Natural killer cell treated with Interleukin-12 subunit alpha and Interleukin-12 subunit beta and Interleukin-15 and Interleukin-18, amount 100 ng/mL, for 72 hours (primary cell): ENCODE measurements at regions not wholly inside any gene's neighbourhood (a gene's known extent, or its start where the extent isn't known, plus 50 kb on each side); places are given as distances from the start of the nearest gene placed in this dataset.
"Not testable (repeated sequence)": the region's sequence is repeated elsewhere in the genome, so short reads cannot be mapped to it uniquely, and the experiment has no call there.

Experiments used
- ATAC-seq, 2 donors: fragments of 150-1000 bp; cut with Tn5 transposase in 1 of 2; sonication (Bioruptor Pico), chemical (Tn5 transposase) in 1 of 2; 2 replicates each; pipeline ENCODE4 v1.10.0; 2021
- DNase-seq: peaks from one replicate; pipeline ENCODE4 v3.0.0; 2022; ENCODE audit warnings: low spot score
- H3K27ac Mint-ChIP-seq, 2 donors: 1 replicate in 1 of 2; 2 replicates in 1 of 2; pipeline ENCODE4 v1.8.0; 2022; ENCODE audit warnings: mixed read lengths in 2 of 2, mild to moderate bottlenecking in 1 of 2, moderate library complexity in 1 of 2
- H3K27me3 Mint-ChIP-seq, 2 donors: 1 replicate in 1 of 2; 2 replicates in 1 of 2; pipeline ENCODE4 v1.8.0; 2022; ENCODE audit warnings: mixed read lengths in 2 of 2
- H3K36me3 Mint-ChIP-seq: one replicate; pipeline ENCODE4 v1.8.0; 2022; ENCODE audit warnings: mixed read lengths
- H3K4me1 Mint-ChIP-seq, 2 donors: 1 replicate in 1 of 2; 2 replicates in 1 of 2; pipeline ENCODE4 v1.8.0; 2022; ENCODE audit warnings: low read depth in 2 of 2, mixed read lengths in 2 of 2, mild to moderate bottlenecking in 1 of 2
- H3K4me3 Mint-ChIP-seq: one replicate; pipeline ENCODE4 v1.8.0; 2022; ENCODE audit warnings: mixed read lengths
- H3K9me3 Mint-ChIP-seq: 2 replicates; pipeline ENCODE4 v1.8.0; 2022; ENCODE audit warnings: mixed read lengths

- H3K27me3 Mint-ChIP-seq, result peaks cover 21 to 33% of the 10 kb centered on the region in 2 donors
- H3K36me3 Mint-ChIP-seq, H3K9me3 Mint-ChIP-seq, DNase-seq, H3K27ac Mint-ChIP-seq, ATAC-seq, H3K4me3 Mint-ChIP-seq, H3K4me1 Mint-ChIP-seq: not testable (repeated sequence)
These were observed 100.6 kb upstream of the NAV2 start for GRCh38 chr11:19612025-19612424.

GRCh38 chr11:19607656-19608360 is 104.8 kb upstream of the NAV2 start:
- H3K27me3 Mint-ChIP-seq, result peaks cover 33 to 63% of the 10 kb centered on the region in 2 donors
- H3K4me3 Mint-ChIP-seq, result no peak overlapping the region
- H3K36me3 Mint-ChIP-seq, result no peaks in the 10 kb centered on the region
- DNase-seq (no peak), ATAC-seq (no peak)
- H3K9me3 Mint-ChIP-seq, result peaks cover 2% of the 10 kb centered on the region
- H3K4me1 Mint-ChIP-seq, result no peaks in the 10 kb centered on the region
- no peak overlapping the region for H3K27ac Mint-ChIP-seq

DNA sequence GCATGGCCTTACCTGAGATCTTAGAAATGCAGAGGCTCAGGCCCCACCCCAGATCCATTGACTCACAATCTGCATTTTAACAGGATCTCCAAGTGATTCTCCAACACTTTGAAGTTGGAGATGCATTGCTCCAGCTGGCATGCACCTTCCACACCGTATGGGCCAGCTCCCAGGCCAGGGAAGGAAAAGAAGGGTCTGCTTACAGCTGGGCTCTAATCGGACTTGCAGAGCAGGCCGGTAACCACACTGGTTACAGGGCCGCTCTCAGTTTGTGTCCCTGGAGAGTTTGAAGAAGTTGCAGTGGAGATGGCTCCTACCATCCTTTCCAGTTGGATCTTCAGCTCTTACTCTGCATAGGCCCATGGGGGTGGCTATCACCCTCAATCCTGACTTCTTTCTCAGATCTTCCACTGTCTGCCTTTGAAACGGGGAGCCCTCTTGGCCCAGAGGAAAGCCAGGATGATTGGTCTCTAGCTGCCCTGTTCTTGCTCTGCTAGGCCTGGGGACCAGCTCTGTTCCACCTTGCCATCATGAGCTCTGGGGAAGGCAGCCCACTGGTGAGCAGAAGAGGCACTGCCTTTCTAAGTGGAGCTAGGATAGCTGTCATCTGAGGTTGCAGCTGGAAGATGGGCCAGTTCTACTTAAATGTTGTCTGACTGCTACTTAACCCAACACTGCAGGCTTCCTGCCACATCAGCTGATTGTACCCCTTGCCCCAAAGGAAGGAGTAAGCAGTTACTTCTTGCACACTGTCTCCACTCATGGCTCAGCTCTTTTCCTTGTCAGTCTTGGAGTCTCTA is 105.6 kb upstream of the NAV2 start:
- peak in 1 of 2 donors; percentile 17 for ATAC-seq

DNA sequence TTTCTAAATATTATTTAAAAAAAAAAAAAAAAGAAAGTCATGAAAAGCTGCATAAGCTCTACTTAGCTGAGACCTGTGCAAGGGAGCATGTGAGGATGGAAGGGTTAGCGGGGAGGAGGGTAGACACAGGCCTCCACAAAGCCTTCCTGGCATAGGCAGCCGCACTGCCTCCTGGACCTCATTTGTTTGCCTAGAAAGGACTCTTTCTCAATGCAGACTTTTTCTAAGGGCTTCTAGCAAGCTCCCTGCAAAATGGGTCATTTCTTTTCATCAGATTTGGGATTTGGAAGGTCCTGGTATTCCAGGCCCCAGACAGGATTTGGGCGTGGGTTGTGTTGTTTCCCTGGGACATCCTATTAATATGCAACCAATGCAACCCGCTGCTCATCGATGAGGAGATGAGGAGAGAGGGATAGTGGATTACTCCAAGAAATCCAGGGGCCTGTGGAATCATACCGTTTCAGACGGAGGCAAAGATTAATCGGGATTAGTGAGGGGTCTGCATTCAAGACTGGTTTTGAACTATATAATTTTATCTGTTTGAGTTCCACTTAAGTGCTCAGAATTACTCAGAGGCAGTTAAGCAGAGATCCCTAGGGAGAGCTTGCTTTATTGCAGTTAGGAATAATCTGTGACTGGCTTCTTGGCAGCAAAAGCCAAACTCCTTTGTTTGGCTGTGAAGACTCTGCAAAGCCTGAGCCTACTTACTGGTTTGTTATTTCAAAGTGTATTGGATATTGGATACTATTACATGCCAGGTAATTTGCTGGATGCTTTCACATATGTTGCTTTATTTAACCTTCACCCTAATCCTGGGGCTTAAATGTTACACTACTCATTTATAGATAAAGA is 106.9 kb upstream of the NAV2 start:
- Mint-ChIP-seq H3K36me3 (no peaks in the 10 kb centered on the region), H3K4me3 (no peak overlapping the region), H3K27me3 (peaks cover 33 to 74% of the 10 kb centered on the region in 2 donors), H3K27ac (no peak overlapping the region), H3K9me3 (no peaks in the 10 kb centered on the region), H3K4me1 (no peaks in the 10 kb centered on the region)
- DNase-seq (no peak), ATAC-seq (no peak)

More for the DNA sequence above, 105.6 kb upstream of the NAV2 start:
- Mint-ChIP-seq H3K4me3 (no peak overlapping the region), H3K27ac (no peak overlapping the region), H3K27me3 (peaks cover 36 to 68% of the 10 kb centered on the region in 2 donors), H3K4me1 (no peaks in the 10 kb centered on the region), H3K36me3 (no peaks in the 10 kb centered on the region), H3K9me3 (no peaks in the 10 kb centered on the region)
- no peak for DNase-seq

DNA sequence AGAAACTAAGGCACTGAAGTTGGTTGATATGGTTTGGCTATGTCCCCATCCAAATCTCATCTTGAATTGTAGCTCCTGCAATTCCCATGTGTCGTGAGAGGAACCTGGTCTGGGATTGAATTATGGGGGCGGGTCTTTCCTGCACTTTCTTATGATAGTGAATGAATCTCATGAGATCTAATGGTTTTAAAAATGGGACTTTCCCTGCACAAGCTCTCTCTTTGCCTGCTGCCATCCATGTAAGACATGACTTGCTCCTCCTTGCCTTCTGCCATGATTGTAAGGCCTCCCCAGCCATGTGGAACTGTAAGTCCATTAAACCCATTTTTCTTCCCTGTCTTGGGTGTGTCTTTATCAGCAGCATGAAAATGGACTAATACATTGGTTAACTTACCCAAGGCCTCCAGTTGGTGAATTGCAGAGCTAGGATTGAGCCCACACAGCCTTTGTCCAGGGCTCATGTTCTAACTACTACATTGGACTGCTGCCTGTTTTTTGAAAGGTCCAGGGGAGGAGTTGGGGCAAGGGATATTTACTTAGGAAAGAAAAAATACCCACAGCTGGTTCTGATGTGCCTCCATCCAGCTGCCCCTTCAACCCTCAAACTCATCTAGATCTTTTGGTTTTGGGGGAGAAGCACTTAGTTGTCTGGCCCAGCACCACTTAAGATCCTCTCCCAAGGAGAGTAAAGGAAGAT is 107.8 kb upstream of the NAV2 start:
- H3K4me3 Mint-ChIP-seq, result no peak overlapping the region

GRCh38 chr11:19603771-19604170 is 108.9 kb upstream of the NAV2 start:
- Mint-ChIP-seq H3K9me3 (no peaks in the 10 kb centered on the region), H3K27ac (no peak overlapping the region), H3K36me3 (no peaks in the 10 kb centered on the region), H3K4me3 (no peak overlapping the region), H3K4me1 (no peaks in the 10 kb centered on the region), H3K27me3 (peaks cover 23 to 60% of the 10 kb centered on the region in 2 donors)
- ATAC-seq, result no peak
- DNase-seq, result no peak

More for the DNA sequence above, 107.8 kb upstream of the NAV2 start:
- peaks cover 28 to 69% of the 10 kb centered on the region in 2 donors for H3K27me3 Mint-ChIP-seq
- no peaks in the 10 kb centered on the region for H3K36me3 Mint-ChIP-seq
- DNase-seq (no peak), ATAC-seq (no peak)
- no peaks in the 10 kb centered on the region for H3K4me1 Mint-ChIP-seq
- no peaks in the 10 kb centered on the region for H3K9me3 Mint-ChIP-seq
- no peak overlapping the region for H3K27ac Mint-ChIP-seq

DNA sequence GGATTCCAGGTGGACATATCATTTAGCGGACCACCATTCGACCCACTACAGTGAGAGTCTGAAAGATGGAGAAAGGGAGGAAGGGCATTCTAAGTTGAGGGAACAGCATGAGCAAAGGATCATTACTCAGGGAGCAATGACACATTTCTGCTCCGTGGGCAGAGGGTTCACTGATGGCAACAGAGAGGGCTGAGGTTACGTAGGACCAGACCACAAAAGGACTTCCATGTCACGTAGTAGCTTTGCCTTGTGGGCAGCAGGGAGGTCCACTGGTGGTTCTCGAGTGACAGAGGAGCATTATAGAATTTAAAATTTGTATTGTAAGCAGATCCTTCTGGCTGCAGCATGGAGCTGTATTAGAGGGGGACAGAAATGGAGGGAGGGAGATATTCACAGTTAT is 109.7 kb upstream of the NAV2 start:
- Mint-ChIP-seq H3K27me3 (peaks cover 22 to 52% of the 10 kb centered on the region in 2 donors), H3K4me3 (no peak overlapping the region), H3K9me3 (no peaks in the 10 kb centered on the region), H3K36me3 (no peaks in the 10 kb centered on the region), H3K4me1 (no peaks in the 10 kb centered on the region), H3K27ac (no peak overlapping the region)
- ATAC-seq, result no peak
- no peak for DNase-seq

DNA sequence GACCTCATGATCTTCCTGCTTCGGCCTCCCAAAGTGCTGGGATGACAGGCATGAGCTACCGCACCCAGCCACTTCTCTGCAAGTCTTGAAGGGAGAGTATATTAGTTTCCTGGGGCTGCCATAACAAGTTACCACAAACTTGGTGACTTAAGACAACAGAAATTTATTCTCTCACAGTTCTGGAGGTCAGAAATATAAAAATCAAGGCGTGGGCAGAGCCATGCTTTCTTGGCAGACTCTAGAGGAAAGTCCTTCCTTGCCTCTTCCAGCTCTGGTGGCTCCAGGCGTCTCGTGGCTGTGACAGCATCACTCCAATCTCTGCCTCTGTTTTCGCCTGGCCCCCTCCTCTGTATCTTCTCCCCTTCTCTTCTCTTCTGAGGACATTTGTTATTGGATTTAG is 110.2 kb upstream of the NAV2 start:
- H3K36me3 Mint-ChIP-seq, result no peaks in the 10 kb centered on the region
- H3K4me1 Mint-ChIP-seq, result no peaks in the 10 kb centered on the region
- H3K4me3 Mint-ChIP-seq, result no peak overlapping the region
- H3K9me3 Mint-ChIP-seq, result no peaks in the 10 kb centered on the region
- DNase-seq (no peak), ATAC-seq (no peak)
- H3K27ac Mint-ChIP-seq, result no peak overlapping the region
- peaks cover 20 to 47% of the 10 kb centered on the region in 2 donors for H3K27me3 Mint-ChIP-seq

GRCh38 chr11:19601235-19601634 is 111.4 kb upstream of the NAV2 start:
- Mint-ChIP-seq H3K36me3 (no peaks in the 10 kb centered on the region), H3K4me3 (no peak overlapping the region), H3K27ac (no peak overlapping the region), H3K4me1 (no peaks in the 10 kb centered on the region), H3K9me3 (no peaks in the 10 kb centered on the region), H3K27me3 (peaks cover 20 to 39% of the 10 kb centered on the region in 2 donors)
- DNase-seq (no peak), ATAC-seq (no peak)

GRCh38 chr11:19599681-19600080 is 113.0 kb upstream of the NAV2 start:
- H3K4me3 Mint-ChIP-seq, result no peak overlapping the region
- H3K27me3 Mint-ChIP-seq, result peaks cover 17 to 36% of the 10 kb centered on the region in 2 donors
- H3K27ac Mint-ChIP-seq, result no peak overlapping the region
- no peaks in the 10 kb centered on the region for H3K36me3 Mint-ChIP-seq
- no peaks in the 10 kb centered on the region for H3K4me1 Mint-ChIP-seq
- H3K9me3 Mint-ChIP-seq, result no peaks in the 10 kb centered on the region
- ATAC-seq (no peak), DNase-seq (no peak)

DNA sequence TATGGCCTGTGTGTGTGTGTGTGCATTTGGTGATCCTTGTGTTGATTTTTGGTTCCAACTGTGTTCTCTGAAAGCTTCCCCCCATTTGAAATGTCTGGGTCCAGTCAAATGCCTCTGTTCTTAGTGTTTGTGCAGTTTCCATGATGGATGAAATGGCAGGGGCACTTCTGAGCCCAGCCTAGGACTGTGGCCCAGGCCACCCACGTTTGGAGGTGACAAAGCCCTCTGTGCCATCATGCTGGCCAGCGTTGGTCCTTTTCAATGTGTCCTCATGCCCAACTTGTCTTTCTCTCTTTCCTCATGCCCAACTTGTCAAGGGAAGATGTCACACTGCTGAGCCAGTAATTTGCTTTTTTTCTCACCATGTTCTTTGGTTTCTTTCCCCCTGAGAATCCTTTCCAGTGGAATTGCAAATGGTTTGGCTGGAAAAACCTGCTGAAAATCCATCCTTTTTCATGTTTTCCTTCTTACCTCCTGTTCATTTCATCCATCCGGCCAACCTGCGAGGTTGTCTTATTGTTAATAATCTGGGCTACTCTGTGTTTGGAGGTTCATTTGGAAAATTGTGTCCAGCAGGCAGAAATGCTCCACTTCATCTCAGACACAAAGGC is 113.7 kb upstream of the NAV2 start:
- Mint-ChIP-seq H3K27ac (no peak overlapping the region), H3K4me1 (no peaks in the 10 kb centered on the region), H3K36me3 (no peaks in the 10 kb centered on the region), H3K9me3 (no peaks in the 10 kb centered on the region), H3K4me3 (no peak overlapping the region), H3K27me3 (peaks cover 14 to 36% of the 10 kb centered on the region in 2 donors)
- no peak for ATAC-seq
- DNase-seq, result no peak

- DNase-seq (no peak), ATAC-seq (no peak)
- no peaks in the 10 kb centered on the region for H3K36me3 Mint-ChIP-seq
- no peaks in the 10 kb centered on the region for H3K9me3 Mint-ChIP-seq
- no peaks in the 10 kb centered on the region for H3K4me1 Mint-ChIP-seq
- H3K4me3 Mint-ChIP-seq, result no peak overlapping the region
- H3K27me3 Mint-ChIP-seq, result peaks cover 14 to 36% of the 10 kb centered on the region in 2 donors
- no peak overlapping the region for H3K27ac Mint-ChIP-seq
These were observed 114.2 kb upstream of the NAV2 start for GRCh38 chr11:19598456-19598855.

- Mint-ChIP-seq H3K36me3 (no peaks in the 10 kb centered on the region), H3K27me3 (peaks cover 12 to 30% of the 10 kb centered on the region in 2 donors), H3K4me1 (no peaks in the 10 kb centered on the region), H3K27ac (no peak overlapping the region), H3K4me3 (no peak overlapping the region), H3K9me3 (no peaks in the 10 kb centered on the region)
- no peak for DNase-seq
- peak in 1 of 2 donors; percentile 41 for ATAC-seq
These were observed 114.8 kb upstream of the NAV2 start for GRCh38 chr11:19597876-19598275.
